ENCODE measurements at regions not wholly inside any gene's neighbourhood (a gene's known extent, or its start where the extent isn't known, plus 50 kb on each side); places are given as distances from the start of the nearest gene placed in this dataset.

- in situ Hi-C loops (cut with MboI; ENCODE audit: low pct_unique_long_range_greater_than_20kb, low sequenced_read_pairs, unreplicated experiment) = no loop called here
- no peak for DNase-seq (ENCODE audit: low spot score)
- TF ChIP-seq CTCF (IDR thresholded peaks at IDR 0.05; ENCODE audit: extremely low read depth, insufficient read depth, missing control alignments) = no peak
Observed at GRCh38 chr1:37392051-37392450, 82.3 kb upstream of the ZC3H12A start.

DNA sequence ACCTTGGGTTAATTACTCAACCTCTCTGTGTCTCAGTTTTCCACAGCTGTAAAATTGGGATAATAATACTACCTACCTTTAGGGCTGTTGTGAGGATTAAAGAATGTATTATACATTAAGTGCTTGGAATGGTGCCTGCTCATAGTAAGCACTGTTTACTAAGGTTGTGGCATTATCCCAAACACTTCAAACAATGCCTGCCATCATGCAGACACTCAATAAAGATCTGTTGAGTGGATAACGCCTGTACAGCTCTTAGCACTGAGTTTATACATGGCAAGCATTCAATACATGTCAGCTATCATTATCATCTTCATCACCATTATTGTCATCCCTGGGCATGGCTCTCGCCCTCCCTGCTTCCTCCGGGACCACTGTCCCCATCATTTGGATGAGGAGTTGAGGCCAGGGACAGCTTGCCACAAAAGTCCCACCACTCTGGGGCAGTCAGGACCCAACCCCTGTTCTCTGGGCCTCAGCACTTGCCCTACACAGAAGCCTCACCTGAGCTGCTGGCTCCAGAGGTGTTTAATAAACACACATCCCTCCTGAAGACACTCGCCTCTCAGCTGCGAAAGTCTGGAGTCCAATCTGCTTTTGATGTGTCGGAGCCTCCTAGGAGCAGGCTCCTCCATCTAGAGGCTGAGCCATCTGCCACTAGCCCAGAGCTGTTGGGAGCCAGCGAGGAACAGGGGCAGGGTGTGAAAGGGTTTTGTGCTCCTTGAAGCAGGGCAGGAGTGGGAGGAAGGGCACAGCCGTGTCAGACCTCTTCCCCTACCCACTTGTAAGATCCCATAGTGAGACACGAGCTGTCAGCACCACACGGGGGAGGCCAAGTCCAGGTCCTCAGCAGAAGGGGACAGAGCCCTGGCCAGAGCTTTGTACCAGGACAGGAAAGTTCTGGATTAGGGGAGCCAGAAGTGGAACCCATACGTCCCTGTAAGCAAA lies 80.9 kb upstream of the ZC3H12A start:
- in situ Hi-C loops (cut with MboI; ENCODE audit: low pct_unique_long_range_greater_than_20kb, low sequenced_read_pairs, unreplicated experiment) = no loop called here
- TF ChIP-seq CTCF (IDR thresholded peaks at IDR 0.05; ENCODE audit: extremely low read depth, insufficient read depth, missing control alignments) = no peak
- DNase-seq (ENCODE audit: low spot score) = no peak

GRCh38 chr1:37394574-37395464 lies 79.6 kb upstream of the ZC3H12A start:
- in situ Hi-C loops (cut with MboI; ENCODE audit: low pct_unique_long_range_greater_than_20kb, low sequenced_read_pairs, unreplicated experiment) = no loop called here
- TF ChIP-seq CTCF (IDR thresholded peaks at IDR 0.05; ENCODE audit: extremely low read depth, insufficient read depth, missing control alignments) = no peak
- DNase-seq (ENCODE audit: low spot score) = no peak

DNA sequence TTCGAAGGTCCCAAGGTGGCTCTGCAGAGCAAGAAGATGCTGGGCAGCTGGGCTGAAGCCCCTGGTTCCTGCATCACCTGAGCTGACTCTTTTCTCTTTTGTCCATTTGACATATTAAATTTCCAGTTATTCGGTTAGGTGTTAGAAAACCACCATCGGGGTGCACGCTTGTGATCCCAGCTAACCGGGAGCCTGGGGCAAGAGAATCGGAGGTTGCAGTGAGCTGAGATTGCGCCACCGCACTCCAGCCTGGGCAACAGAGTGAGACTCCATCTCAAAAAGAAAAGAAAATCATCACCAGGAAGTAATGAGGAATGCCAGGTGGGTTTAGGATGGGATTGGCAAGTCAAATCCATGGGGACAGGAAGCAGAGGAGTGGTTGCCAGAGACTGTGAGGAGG lies 76.3 kb upstream of the ZC3H12A start:
- TF ChIP-seq CTCF (IDR thresholded peaks at IDR 0.05; ENCODE audit: extremely low read depth, insufficient read depth, missing control alignments) = no peak
- DNase-seq (ENCODE audit: low spot score) = no peak
- in situ Hi-C loops (cut with MboI; ENCODE audit: low pct_unique_long_range_greater_than_20kb, low sequenced_read_pairs, unreplicated experiment) = no loop called here

- in situ Hi-C loops (cut with MboI; ENCODE audit: low pct_unique_long_range_greater_than_20kb, low sequenced_read_pairs, unreplicated experiment) = no loop called here
- no peak for DNase-seq (ENCODE audit: low spot score)
- TF ChIP-seq CTCF (IDR thresholded peaks at IDR 0.05; ENCODE audit: extremely low read depth, insufficient read depth, missing control alignments) = no peak
Observed at GRCh38 chr1:37399205-37399604, 75.2 kb upstream of the ZC3H12A start.

DNA sequence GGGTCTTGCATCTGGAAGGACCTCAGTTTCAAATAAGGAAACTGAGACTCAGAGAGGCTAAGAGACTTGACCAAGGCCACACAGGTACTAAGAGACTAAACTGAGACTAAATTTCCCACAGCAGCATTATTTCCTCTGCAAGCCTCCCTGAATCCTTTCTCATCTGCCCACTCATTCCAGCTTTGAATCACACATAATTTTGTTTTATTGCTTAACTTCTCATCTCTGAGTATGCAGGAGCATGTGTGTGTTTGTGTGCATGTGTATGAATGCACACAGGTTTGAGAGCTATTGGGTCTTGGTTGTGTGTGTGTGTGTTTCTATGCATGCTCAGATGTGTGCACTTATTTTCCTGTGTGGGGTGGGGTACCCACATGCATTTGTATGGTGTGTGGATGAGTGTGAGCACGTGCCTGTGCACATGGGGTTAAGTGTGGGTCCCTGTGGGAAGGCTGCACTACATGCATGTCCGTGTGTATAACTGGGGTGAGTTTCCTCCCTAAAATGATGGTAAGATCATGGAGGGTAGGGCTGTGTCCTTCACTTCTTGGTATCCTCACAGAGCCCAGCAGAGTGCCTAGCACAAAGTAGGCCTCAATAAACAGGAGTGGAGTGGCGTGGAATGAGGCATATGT lies 74.4 kb upstream of the ZC3H12A start:
- TF ChIP-seq CTCF (IDR thresholded peaks at IDR 0.05; ENCODE audit: extremely low read depth, insufficient read depth, missing control alignments) = no peak
- DNase-seq (ENCODE audit: low spot score) = no peak
- in situ Hi-C loops (cut with MboI; ENCODE audit: low pct_unique_long_range_greater_than_20kb, low sequenced_read_pairs, unreplicated experiment) = no loop called here

Data from GM13977 (cell line).